SKM-1 (cell line): ENCODE measurements at regions not wholly inside any gene's neighbourhood (a gene's known extent, or its start where the extent isn't known, plus 50 kb on each side); places are given as distances from the start of the nearest gene placed in this dataset.
"Not testable (repeated sequence)": the region's sequence is repeated elsewhere in the genome, so short reads cannot be mapped to it uniquely, and the experiment has no call there.

ENCODE experiments used
- DNase-seq: peaks from one replicate; lab custom pipeline; 2025; ENCODE audit not compliant: unreplicated experiment; lab: John Stamatoyannopoulos, UW

- DNase-seq = no peak
Measured at GRCh38 chrX:50967736-50968135, 57.2 kb downstream of the BMP15 start.

GRCh38 chrX:50968871-50969635 lies 58.5 kb downstream of the BMP15 start:
- DNase-seq = not testable (repeated sequence)

GRCh38 chrX:50971395-50971794 lies 60.9 kb downstream of the BMP15 start:
- no peak for DNase-seq

GRCh38 chrX:50973199-50973598 lies 62.7 kb downstream of the BMP15 start:
- no peak for DNase-seq

- DNase-seq = no peak
Measured at GRCh38 chrX:50978920-50979682, 68.6 kb downstream of the BMP15 start.

GRCh38 chrX:50980251-50980650 lies 69.7 kb downstream of the BMP15 start:
- no peak for DNase-seq

- no peak for DNase-seq
Measured at GRCh38 chrX:50988649-50989048, 78.1 kb downstream of the BMP15 start.

GRCh38 chrX:50996930-50997329 lies 86.4 kb downstream of the BMP15 start:
- DNase-seq = no peak

- not testable (repeated sequence) for DNase-seq
Measured at GRCh38 chrX:51000384-51000783, 89.8 kb downstream of the BMP15 start.

- DNase-seq = not testable (repeated sequence)
Measured at GRCh38 chrX:51001733-51002632, 91.4 kb downstream of the BMP15 start.

- no peak for DNase-seq
Measured at GRCh38 chrX:51006064-51006463, 95.5 kb downstream of the BMP15 start.

- no peak for DNase-seq
Measured at GRCh38 chrX:51024106-51024696, 113.7 kb downstream of the BMP15 start.

GRCh38 chrX:51026862-51027261 lies 116.3 kb downstream of the BMP15 start:
- DNase-seq = no peak

GRCh38 chrX:51035746-51036145 lies 125.2 kb downstream of the BMP15 start:
- no peak for DNase-seq

- no peak for DNase-seq
Measured at GRCh38 chrX:51047950-51048349, 137.4 kb downstream of the BMP15 start.

- no peak for DNase-seq
Measured at GRCh38 chrX:51053741-51054140, 143.2 kb downstream of the BMP15 start.

GRCh38 chrX:51098046-51098445 lies 187.5 kb downstream of the BMP15 start:
- DNase-seq = no peak

- DNase-seq = not testable (repeated sequence)
Measured at GRCh38 chrX:51119058-51119926, 208.8 kb downstream of the BMP15 start.

GRCh38 chrX:51125743-51126142 lies 206.9 kb upstream of the NUDT10 start:
- not testable (repeated sequence) for DNase-seq
